ENCODE measurements at regions not wholly inside any gene's neighbourhood (a gene's known extent, or its start where the extent isn't known, plus 50 kb on each side); places are given as distances from the start of the nearest gene placed in this dataset.

DNA sequence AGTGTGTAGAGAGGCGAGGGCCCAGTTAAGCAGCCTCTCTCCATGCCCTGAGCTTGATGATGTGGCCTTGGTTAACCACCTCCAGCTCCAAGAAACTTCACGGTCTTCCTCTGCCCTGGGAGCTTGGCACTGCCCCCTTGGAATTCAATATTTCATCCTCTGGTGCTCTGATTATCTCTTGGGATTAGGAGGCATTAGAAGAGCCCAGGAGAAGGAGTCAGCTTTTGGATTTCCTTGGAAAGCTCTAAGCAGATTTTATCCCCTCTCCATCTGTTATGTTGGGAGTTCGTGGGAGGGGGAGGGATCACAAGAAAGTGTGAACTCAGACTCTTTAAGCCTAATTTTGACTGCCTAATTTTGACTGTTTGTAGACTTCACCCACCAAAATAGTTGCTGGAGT lies 132.7 kb upstream of the AGBL1 start:
- no peak overlapping the region for H3K4me3 ChIP-seq (ENCODE audit: low read depth, low read length)
- TF ChIP-seq, protein P1, sequence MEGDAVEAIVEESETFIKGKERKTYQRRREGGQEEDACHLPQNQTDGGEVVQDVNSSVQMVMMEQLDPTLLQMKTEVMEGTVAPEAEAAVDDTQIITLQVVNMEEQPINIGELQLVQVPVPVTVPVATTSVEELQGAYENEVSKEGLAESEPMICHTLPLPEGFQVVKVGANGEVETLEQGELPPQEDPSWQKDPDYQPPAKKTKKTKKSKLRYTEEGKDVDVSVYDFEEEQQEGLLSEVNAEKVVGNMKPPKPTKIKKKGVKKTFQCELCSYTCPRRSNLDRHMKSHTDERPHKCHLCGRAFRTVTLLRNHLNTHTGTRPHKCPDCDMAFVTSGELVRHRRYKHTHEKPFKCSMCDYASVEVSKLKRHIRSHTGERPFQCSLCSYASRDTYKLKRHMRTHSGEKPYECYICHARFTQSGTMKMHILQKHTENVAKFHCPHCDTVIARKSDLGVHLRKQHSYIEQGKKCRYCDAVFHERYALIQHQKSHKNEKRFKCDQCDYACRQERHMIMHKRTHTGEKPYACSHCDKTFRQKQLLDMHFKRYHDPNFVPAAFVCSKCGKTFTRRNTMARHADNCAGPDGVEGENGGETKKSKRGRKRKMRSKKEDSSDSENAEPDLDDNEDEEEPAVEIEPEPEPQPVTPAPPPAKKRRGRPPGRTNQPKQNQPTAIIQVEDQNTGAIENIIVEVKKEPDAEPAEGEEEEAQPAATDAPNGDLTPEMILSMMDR (IDR thresholded peaks at IDR 0.05; ENCODE audit: insufficient read depth, low read length), result no peak
- no peak for DNase-seq (ENCODE audit: low read depth)

DNA sequence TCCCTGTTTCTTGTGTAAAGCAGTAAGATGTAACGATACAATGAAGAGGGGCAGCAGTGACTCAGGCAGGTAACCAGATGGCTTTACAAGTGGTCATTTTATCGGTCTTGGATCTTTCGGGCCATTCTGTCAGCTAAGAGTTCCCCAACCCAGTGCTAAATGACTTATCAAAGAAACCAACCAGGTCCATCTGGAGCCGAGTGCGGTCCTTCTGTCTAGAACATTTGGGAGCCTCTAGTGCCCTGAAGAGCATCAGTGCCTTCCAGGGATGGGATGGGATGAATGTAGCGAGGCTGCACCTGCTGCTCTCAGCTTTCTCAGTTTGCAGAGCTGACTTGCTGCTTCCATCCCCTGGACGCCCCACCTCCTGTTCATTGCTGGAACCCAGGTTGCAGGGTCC lies 131.7 kb upstream of the AGBL1 start:
- H3K4me3 ChIP-seq (ENCODE audit: low read depth, low read length), result no peak overlapping the region
- TF ChIP-seq, protein P1 (IDR thresholded peaks at IDR 0.05; ENCODE audit: insufficient read depth, low read length), result no peak
- no peak for DNase-seq (ENCODE audit: low read depth)

DNA sequence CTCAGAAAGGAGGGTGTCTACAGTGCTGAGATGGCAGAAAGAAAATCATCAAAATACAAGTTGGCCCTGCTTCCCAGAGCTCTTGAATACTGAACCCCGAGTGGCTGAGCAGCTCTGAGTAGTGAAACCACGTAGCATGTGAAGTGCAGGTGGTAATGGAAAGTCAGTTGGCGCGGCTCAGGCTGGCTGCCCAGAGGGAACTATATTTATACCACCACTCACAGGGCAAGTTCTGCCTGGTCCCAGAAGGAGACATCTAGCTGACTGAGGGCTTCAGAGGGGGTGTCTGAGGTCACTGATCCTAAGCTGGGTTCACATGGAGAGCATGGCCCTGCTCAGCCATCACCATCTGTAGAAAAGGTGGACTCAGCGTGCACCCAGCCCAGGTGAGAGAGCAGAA lies 129.6 kb upstream of the AGBL1 start:
- TF ChIP-seq, protein P1 (IDR thresholded peaks at IDR 0.05; ENCODE audit: insufficient read depth, low read length), result no peak
- H3K4me3 ChIP-seq (ENCODE audit: low read depth, low read length), result no peak overlapping the region
- no peak for DNase-seq (ENCODE audit: low read depth)

DNA sequence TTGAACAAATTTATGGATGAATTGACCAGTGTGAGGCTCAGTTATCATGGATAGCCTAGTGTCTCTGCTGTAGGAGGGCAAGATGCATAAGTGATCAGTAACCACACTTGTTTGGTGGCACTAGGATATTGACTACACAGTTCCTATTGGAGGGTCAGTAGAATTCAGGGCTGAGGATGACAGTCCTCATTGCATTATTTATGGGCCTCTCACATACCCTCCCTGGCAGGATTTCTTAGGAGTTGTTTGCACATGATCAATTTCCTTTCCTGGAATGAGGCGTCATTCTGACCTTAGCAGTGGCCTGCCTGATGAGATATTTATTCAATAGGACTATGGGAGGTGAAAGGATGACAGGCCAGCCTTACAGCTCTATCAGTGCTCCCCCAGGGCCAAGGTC lies 125.1 kb upstream of the AGBL1 start:
- TF ChIP-seq, protein P1 (IDR thresholded peaks at IDR 0.05; ENCODE audit: insufficient read depth, low read length), result no peak
- no peak for DNase-seq (ENCODE audit: low read depth)
- no peak overlapping the region for H3K4me3 ChIP-seq (ENCODE audit: low read depth, low read length)

DNA sequence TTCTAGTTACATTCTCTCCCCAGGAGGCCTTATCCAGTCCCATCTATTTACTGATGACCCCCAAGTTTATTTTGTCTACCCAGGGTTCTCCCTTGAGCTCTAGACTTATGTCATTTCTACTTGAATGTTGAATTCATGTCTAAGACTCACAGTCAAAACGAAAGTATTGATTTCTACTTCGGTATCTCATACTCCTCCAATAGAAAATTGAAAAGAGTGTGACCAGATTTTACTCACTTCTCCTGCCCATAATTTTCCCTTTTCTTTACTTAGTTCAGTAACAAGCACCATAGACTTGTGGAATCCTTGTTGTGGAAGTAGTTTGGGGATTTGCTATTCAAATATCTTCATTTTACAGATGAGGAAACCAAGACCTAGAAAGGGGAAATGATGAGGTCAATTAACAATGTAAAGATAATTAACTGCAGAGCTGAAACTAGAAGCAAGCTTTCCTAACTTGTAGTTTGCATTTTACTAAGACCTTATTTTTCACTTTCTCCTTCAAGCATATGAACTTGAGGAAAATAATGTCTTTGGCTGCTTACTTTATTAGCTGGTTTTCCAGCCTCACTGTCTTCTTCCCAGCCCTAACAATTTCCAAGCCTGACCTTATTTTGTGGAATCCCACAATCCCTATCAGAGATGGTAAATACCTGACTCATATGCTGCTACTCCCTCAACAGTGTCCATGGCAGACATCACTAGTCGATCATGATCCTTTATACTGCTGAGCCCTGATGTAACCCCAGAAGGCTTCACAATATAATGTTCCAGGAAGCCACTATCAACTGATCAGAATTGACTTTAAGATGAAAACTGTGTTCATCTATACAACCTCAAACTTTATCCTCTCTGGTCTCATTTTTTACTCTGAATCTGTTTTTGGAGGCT lies 123.9 kb upstream of the AGBL1 start:
- TF ChIP-seq, protein P1 (IDR thresholded peaks at IDR 0.05; ENCODE audit: insufficient read depth, low read length), result no peak
- DNase-seq (ENCODE audit: low read depth), result no peak
- H3K4me3 ChIP-seq (ENCODE audit: low read depth, low read length), result no peak overlapping the region

DNA sequence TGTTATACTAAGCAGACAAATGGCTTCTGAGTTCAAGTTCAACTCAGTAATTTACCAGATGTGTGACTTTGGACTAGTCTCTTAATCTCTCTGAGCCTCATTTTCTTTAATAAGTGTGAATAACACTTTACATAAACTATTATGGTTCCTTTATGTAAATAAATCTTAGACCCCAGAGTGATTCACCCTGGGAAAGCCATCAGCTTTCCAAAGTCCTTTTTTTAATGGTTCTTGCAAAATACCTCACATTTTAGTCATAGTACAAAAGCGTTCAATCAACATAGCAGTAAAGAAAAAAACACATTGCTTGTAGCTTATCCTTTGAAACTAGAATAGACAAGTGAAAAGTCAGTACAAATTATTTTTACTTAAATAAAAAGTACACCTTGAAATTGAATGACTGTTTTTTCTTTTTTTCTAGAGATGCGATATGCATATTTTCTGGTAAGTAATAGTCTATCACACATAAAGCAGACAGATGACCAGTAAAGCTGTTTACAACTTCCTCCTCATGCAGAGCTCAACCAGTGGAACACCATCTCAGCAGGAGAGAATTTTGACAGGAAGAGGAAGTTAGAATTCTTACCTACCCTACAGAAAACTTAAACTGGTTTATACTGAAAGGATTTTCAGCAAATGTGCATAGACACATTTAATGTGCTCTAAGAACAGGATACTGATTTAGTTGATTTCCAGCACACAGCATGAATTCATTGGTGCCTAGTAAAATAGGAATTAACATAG lies 123.0 kb upstream of the AGBL1 start:
- TF ChIP-seq, protein P1 (IDR thresholded peaks at IDR 0.05; ENCODE audit: insufficient read depth, low read length), result no peak
- no peak overlapping the region for H3K4me3 ChIP-seq (ENCODE audit: low read depth, low read length)
- no peak for DNase-seq (ENCODE audit: low read depth)

Data from fibroblast of the aortic adventitia (primary cell).